NCI-H1105 treated with DMSO at 0.1 percent for 48 hours (cell line): ENCODE measurements at regions not wholly inside any gene's neighbourhood (a gene's known extent, or its start where the extent isn't known, plus 50 kb on each side); places are given as distances from the start of the nearest gene placed in this dataset.
A peak's percentile ranks its signal among the peaks of the same experiment; 100 is the strongest.
"Not testable (repeated sequence)": the region's sequence is repeated elsewhere in the genome, so short reads cannot be mapped to it uniquely, and the experiment has no call there.

ENCODE experiments used
- DNase-seq: peaks from one replicate; lab custom pipeline; 2025; lab: John Stamatoyannopoulos, UW

DNA sequence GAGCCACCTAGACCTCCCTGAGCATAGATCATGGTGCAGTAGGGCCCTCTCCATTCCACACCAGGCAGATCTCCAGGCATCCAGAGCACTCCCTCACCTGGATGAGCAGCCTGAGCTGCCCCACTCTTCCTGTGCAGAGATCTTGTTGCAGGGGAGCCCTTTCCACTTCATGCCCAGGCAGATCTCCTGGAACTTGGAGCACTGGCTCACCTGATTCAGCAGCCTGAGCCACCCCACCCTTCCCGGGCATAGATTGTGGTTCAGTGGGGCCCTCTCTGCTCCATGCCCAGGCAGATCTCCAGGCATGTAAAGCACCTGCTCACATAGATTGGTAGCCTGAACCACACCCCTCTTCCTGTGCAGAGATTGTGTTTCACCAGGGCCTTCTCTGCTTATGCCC, 78.0 kb downstream of the SEC16B start:
- no peak for DNase-seq

DNA sequence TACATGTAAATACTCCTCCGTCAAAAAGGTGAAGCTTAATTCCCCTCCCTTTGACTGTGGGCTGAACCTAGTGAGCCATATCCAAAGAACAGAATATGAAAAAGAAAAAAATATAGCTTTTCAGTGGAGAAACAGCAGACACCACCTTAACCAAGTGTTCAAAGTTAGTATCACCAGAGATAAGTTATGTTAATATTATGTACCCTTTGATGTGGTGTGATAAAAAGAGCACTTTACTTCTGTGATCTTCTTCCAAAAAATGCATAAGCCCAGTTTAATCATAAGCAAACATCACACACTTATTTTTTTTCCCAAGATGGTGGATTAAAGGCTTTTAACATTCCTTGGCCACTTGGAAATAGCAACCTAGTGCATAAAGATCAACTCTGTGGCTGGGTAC, 79.4 kb downstream of the SEC16B start:
- no peak for DNase-seq

DNA sequence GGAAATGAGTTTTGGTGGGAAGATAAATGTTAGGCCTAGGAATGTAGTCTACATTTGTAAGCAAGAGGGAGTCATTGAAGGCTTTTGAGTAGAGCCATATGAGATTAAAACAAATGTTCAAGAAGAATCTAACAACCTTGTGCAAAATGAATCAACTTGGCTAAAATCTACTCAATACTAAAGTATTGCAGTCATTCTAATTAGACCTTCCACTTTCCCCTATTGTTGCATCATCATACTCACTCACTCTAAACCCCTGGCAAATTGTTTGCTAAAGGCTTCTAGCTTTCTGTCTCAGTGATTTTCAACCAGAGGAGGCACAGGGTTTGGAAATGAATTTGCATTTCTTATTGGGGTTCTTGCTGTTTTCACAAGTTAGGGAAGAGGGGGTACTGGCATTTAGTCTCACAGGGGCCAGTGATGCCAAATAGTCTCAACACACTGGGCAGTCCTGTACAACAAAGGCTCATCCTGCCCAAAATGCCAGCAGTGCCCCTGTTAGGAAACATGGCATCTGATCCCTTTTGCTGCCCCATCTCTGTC, 85.3 kb downstream of the SEC16B start:
- no peak for DNase-seq

DNA sequence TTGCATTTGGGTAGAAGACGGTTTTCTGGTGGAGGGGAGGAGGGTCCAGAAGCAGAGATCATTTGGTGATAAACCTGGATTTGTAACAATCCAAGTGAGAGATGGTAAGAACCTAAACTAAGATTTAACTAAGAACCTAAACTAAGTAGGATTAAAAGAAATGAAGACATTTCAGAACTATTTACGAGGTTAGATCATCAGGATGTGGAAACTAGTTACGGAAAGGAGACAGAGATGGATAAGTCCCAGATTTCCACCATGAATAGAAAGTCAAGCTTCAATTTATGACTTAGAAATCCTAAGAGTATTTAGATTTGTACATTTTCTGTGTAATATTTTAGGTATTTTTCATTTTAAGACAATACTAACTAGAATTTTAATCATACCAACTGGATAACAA, 86.3 kb downstream of the SEC16B start:
- DNase-seq, result no peak

DNA sequence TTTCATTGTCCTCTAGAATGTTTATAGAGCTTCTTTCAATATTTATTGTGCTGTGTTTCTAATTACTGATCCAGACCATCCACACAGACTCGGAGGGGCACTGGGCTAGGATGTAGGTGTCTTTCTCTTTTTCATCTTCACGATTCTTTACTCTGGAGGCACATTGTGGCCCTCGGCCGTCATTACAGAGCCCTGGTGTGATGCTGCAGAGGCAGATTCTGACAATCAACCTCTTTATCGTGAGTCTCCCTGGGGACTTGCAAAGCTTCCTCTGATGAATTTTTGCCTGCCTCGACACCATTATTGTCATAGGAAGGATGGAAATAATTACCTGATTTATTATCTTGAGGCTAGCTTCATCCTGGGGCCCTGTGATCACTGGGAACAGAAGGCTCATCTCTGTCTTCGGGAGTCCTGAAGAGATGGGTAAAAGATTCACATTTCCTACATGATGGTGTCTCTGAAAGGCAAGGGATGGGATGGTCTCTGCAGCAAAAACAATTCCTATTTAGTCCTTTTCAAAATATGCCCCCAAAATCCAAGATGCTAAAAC, 89.4 kb downstream of the SEC16B start:
- DNase-seq, result no peak

DNA sequence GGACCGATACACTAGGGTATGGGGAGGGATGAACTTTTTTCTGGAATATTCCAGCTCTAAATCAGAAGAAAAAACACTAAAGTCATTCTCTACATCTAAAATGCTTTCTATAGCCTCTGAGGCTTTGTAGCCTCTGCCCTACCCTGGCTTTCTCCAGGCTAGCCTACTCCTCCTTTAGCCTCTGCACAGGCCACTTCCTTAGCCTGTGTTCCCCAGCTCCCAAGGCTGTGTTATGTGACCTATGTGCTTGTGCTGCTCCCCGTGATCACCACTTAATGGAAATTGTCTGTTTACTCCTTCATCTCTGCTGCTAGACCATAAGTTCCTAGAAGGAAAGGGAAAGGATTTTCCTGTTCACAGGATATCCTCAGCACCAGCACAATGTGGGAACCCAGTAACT, 92.8 kb downstream of the SEC16B start:
- DNase-seq, result no peak

DNA sequence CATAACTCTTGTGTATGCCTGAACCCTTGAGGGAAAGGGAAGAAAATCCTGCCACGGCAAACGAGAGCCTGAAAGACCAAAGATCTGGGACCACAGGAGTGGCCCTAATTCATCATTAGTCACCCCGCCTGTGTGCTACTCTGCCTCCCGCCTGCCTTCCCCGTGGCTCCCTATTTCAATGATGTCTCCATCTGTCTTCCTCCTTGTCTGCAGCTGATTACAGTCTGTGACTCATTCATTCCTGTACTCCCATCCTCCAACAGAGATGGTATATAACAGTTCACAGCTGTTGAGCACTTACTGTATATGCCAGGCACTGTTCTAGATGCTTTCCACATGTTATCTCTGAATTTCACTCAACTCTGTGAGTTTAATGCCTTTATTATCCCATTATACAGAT, 96.6 kb downstream of the SEC16B start:
- no peak for DNase-seq

DNA sequence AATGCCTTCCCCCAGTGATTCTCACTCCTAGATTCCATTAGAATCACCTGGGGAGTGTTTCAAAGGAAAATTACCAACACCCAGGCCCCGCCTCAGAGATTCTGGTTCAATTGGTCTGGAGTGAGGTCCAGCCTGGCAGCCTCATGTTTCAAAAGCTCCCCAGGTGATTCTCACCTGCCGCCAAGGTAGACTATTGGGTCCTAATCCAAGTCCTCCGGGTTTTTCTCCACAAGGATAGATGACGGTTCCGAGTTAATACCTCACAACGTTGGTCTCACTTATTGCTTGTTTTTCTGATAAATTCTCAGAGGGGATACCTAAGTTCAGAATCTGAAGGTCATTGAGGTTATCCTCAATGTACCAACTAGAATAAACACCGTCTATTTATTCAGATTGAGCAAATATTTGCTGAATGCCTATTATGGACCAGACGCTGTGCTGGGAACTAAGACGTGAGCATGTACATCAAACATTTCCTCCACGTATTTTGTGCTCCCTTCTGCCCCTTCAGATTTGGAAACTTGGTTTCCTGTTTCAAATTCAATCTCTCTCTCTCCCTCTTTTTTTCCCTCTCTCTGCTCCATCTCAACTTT, 97.5 kb downstream of the SEC16B start:
- DNase-seq, result no peak

DNA sequence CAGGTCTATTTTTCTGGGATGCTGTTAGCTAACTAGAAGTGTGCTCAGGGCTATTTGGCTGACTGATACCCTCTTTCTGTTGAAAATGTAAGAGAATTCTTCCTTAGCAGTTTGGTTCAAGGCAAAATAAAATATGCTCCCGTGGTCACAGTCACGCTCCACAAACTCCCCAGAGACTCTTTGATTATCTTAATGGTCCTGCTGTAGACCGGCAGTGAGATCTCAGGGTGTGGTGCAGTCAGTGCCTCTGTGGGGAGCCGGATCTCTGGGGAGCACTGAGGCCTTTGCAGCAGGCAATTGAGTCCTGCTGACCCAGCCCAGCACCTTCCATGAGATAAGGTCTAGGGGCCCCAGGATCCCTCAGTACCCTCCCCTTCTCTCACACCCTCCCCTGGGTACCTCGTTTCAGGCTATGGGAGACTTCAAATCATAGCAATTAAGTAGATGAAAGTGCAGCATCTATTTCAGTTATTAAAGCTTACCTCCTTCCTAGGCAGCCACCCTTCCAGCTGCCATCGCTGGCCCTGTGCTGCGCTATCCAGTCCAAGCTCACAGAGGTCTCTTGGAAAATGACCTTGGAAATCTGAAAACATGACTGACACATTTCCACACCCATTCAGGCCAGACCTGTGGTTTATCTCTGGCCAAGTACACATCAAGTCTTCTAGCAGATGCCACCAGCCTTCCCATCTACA, 98.1 kb downstream of the SEC16B start:
- DNase-seq, result no peak

DNA sequence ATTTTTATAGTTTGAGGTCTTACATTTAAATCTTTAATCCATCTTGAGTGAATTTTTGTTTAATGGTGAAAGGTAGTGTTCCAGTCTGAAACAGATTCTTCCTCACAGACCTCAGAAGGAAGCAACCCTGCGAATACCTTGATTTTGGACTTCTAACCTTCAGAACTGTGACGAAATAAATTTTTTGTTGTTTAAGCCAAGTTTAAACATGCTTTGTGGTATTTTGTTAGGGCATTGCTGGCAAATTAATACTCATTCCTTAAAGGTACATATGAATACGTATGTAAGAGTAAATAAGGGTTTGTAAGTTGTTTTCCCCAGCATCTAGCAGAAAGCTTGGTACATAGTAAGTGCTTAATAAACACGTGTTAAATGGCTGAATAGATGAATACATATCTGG, 100.3 kb downstream of the SEC16B start:
- no peak for DNase-seq

DNA sequence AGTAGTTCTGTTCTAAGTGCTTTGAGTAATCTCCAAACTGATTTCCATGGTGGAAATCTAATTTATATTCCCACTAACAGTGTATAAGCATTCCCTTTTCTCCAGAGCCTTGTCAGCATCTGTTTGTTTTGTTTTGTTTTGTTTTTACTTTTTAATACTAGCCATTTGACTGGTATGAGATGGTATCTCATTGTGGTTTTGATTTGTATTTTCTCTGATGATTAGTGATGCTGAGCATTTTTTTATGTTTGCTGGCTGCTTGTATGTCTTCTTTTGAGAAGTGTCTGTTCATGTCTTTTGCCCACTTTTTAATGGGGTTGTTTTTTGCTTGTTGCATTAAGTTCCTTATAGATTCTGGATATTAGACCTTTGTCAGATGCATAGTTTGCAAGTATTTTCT, 100.8 kb downstream of the SEC16B start:
- DNase-seq, result not testable (repeated sequence)

DNA sequence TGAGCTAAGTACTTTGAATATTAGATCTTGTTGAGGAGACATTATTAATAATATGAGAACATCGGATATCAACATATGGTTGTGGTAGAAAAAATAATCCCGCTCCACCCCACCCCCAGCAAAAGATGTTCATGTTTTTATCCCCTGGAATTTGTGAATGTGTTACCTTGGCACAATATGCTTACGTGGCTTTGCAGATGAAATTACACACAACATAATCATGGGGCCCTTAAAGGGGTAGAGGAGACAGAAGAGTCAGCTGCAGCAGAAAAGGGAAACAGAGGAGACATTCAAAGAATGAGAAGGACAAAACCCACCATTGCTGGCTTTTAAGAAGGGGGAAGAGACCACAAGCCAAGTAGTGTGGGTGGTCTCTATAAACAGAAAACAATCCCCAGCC, 104.1 kb downstream of the SEC16B start:
- DNase-seq, result no peak

DNA sequence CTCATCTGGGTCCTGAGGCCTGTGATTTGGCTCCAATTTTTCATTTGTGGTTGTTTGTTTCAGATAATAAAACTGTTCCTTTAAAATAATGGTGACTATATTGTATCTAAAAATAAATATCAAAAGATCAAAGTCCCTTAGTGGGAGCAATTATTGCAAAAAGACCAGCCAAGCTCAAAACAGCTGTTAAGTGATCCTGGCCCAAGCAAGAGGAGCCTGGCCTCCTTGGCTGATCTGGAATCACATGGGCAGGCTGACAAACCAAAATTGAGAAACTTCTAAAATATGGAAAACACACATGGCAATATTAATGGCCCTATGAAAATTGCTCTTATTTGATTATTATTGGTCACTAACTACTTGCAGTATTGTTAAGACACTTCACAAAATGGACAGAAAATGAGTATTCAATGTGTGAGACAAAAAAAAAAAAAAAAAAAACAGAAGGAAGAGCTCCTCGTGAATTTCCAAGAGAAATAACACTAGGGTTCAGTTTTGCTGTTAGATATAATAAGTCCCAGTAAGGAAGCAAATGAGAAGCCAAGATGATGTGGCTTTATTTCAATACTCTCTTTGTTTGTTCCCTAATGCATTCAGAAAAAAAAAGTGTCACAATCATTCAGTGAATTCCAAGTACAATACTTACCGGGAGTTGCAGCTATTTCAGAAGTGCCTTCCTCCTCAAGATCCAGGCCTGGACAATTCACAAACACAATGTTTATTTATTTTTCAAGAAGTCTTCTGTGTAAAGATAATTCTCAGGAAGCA, 105.1 kb downstream of the SEC16B start:
- DNase-seq, result no peak

DNA sequence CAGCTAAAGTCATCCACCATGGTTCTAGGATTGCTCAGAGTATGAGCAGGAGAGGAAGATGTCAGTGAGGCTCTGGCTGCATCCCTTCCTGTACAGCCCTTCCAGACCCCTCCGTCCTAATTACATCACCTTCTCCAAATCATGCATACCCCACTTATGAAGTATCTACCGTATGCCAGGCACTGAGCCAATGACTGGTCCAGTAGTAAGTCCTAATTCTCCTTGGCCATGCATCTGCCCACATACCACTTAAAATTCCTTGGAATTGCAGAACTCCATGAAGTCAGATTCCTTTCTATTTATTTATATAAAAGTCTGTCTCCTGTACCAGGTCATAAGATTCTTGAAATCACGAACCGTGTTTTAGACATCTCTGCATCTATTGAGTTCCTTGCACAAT, 106.1 kb downstream of the SEC16B start:
- no peak for DNase-seq

DNA sequence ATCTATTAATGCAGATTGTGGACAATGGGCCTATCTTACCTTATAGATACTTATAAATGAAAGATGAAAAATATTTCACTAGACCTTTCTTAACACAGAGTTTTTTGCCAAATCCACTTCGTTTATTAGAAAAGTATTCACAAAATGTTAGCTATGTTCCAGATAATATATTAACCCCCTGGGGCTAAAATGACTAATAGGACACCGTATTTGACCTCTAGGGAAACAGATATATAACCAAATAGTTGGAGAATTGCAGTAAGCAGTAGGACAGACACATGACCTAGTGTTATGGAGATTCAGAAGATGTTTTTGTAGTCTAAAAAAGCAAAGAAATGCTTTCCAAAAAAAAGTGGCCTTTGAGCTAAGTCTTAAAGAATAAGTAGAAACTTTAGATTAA, 106.9 kb downstream of the SEC16B start:
- no peak for DNase-seq

DNA sequence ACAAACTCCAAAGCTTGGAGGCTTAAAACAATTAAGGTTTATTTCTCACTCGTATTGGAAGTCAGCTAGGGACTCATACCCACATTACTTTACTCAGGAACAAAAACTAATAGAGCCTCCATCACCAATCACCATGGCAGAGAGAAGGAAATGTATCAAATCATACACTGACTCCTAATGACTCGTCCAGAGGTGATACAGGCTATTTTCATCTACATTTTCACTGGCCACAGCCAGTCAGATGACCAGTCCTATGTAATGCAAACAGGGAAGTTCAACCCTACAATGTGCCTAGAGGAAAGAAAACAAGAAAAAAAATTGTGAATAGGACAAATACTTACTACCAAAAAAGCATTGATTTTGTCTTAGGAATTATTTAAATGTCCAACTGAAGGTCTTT, 110.3 kb downstream of the SEC16B start:
- no peak for DNase-seq

DNA sequence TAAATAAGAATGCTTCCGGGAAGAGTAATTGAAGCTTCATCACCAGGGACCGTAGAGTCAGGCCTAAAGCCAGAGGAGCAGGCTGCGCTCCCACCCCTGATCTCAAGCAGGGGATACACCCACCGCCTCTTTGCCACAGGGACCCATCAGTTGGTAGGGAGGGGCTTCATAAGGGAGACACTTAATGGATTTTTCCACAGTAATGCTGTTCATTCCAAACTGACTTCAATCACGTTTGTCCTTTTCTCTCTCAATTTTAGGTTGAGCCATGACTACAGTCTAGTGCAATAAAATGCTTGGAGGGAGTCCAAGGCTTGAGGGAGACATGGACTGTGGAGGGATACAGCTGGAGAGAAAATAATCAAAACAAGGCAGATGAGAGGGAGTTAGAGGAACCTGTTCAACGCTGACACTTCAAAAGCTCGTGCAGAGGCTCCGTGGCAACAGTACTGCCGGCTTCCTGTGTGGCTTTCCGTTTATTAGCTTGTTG, 111.5 kb downstream of the SEC16B start:
- peak; percentile 95 for DNase-seq

DNA sequence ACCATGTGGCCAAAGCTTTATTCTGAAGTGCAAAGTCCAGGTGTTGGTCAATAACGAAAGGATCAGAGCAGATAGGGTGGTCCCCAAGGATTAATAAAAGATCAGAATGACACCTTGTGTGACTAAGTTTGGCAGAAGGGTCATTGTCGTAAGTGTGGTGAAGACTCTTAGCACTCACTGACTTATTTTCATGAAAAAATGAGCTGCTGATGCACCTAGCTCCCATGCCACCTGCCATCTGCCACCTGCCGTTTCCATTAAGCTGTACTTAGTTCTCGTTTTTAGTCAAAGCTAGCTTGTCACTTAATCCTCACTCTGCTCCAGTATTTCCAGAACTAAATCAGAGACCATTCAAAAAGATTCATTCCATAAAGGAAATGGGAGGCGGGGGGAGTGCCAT, 112.6 kb downstream of the SEC16B start:
- peak; percentile 84 for DNase-seq

DNA sequence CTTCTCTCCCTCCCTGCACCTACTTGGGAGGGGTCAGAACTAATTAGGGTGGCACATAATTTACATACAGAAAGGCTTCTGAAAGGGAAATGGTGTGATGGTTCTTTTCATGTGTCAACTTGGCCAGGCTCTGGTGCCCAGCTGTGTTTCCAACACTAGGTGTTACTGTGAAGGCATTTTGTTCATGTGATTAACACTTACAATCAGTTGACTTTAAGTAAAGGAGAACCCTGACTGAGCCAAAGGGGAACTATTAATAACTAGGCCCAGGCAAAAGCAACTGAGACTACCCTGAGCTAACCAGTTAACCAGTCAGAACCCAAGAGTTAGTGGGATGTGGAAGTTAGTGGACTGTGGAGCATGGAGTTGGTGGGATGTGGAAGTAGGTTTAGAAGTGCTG, 114.9 kb downstream of the SEC16B start:
- no peak for DNase-seq

DNA sequence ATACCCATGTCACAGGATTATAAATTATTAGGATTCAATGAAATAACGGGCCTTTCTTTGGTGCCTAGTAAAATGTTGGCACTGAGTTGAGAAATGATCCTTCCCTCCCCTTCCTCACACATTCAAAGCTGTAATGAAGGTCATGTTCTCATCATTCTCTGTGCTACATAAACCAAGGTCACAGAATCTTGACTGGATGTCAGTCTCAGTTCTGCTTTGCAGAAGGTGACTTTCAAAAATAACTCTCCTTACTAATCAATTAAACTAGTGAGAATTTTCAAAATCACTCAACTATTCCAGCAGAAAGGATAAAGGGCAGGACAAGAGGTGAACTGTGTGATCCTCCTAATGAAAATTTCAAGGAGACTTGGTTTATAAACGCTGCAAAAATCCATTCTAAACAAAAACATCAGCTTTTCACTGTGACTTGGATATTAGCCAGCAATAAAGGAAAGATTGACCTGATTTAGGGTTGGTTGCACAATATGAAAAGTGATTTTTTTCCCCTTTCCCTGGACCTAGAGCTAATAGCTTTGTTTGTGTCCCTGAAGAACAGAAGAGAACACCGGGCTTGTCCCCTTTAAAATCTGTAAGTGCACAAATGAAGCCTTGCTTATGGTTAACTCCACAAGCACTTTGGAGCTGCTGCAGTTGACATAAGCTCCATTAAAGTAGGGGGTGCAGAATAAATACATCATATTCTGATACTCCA, 120.1 kb downstream of the SEC16B start:
- no peak for DNase-seq

DNA sequence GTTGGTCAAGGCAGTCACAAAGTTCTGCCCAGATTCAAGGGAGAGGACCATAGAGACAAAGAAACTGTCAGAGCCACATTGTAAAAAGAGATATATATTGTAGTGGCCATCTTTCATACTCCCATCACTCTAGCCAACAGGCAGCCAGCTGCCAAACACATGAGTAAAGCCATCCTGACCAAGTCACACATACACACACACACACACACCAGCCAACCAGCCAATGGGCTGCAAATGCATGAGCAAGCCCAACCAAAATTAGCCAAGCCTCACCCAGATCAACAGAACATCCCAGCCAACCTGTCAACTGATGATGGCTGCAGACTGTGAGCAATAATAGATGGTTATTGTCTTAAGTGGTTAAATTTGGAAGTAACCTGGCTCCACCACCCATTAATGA, 120.7 kb downstream of the SEC16B start:
- peak; percentile 49 for DNase-seq

DNA sequence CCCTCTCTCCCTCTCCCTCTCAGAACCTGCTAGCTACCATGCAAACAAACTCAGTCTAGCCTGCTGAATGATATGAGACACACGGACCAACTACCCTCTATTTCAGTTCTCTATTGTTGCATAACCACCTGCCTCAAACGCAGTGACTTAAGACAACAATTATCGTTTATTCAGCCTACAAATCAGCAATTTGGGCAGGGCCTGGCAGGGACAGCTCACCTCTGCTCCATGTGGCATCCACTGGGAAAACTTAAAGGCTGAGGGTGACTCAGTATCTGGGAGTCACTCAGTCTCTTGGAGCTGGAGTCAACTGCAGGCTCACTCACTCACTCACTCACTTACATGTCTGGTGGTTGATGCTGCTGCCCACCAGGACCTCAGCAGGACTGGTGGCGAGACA, 121.3 kb downstream of the SEC16B start:
- no peak for DNase-seq
